NAMALWA (cell line): ENCODE measurements at regions not wholly inside any gene's neighbourhood (a gene's known extent, or its start where the extent isn't known, plus 50 kb on each side); places are given as distances from the start of the nearest gene placed in this dataset.

Experiments used
- DNase-seq: peaks from one replicate; pipeline ENCODE4 v3.0.0-alpha.2; 2015; ENCODE audit warnings: low spot score

DNA sequence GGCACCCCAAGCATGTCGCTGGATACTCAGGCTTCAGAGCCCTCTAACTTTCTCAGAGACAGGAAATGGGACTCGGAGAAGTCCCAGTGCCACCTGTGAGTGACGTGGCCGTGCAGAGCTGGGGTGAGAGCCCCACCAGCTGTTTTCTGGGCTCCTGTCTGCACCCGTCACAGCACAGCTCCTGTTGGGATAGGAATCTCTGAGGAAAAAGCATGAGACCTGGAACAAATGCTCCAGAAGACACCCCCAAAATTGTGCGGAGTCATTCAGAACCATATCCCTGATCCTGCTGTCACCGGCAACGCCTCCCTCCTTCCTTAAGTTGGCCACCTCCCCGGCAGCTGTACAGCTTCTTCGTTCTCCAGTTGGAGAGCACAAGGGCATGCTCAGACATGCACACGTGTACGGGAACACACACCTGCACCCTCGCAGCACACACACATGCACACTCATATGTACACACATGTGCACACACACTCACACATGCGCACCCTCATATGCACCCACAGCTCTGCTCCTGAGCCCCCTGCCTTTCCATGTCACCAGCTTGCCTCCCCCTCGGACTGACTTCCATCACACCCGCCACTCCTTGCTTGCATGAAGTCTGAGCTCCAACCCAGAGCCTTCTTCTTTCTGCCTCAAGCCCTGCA is 1430.0 kb downstream of the BRD1 start:
- DNase-seq = no peak

GRCh38 chr22:48396785-48397530 is 1430.7 kb downstream of the BRD1 start:
- no peak for DNase-seq

GRCh38 chr22:48396091-48396784 is 1431.4 kb downstream of the BRD1 start:
- DNase-seq = no peak

GRCh38 chr22:48395201-48395600 is 1432.5 kb downstream of the BRD1 start:
- DNase-seq = no peak

- DNase-seq = no peak
Observed at GRCh38 chr22:48394787-48395186, 1432.9 kb downstream of the BRD1 start.

GRCh38 chr22:48393885-48394284 is 1433.8 kb downstream of the BRD1 start:
- DNase-seq = no peak

DNA sequence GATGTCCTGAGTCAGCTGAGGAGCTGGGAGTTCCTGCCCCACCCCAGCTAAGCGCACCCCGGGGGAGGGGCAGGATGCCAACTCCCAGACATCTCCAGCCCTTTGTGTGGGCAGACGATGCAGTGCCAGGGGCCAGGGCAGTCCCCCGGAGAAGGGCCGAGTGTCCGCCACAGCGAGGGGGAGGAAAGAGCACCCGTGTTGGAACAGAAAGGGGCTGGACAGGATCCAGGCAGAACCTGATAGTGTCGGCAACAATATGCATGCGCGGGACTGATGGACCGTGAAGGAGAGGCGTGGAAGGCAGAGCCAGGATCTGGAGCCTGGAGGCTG is 1434.7 kb downstream of the BRD1 start:
- DNase-seq = no peak

- no peak for DNase-seq
Observed at GRCh38 chr22:48391820-48392219, 1435.9 kb downstream of the BRD1 start.

GRCh38 chr22:48391171-48391711 is 1436.4 kb downstream of the BRD1 start:
- DNase-seq = no peak

GRCh38 chr22:48389916-48390315 is 1437.8 kb downstream of the BRD1 start:
- no peak for DNase-seq

DNA sequence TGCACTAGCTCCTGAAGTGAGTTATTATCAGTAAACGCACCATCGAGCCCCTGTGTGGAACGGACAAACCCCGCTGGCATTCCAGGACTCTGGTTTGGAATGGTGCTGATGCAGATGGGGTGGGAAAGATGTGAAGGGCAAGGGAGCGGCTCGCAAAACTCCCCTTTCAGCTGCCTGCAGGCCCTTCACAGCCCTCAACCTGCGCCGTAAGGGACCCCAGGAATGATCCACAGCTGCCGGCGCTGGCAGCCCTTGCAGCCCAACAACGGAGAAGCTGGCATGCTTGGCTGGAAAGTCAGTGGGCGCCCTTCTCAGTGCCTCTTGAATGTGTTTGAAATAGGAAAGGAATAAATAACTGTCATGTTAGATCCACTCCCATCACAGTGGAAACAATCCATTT is 1445.5 kb downstream of the BRD1 start:
- no peak for DNase-seq

DNA sequence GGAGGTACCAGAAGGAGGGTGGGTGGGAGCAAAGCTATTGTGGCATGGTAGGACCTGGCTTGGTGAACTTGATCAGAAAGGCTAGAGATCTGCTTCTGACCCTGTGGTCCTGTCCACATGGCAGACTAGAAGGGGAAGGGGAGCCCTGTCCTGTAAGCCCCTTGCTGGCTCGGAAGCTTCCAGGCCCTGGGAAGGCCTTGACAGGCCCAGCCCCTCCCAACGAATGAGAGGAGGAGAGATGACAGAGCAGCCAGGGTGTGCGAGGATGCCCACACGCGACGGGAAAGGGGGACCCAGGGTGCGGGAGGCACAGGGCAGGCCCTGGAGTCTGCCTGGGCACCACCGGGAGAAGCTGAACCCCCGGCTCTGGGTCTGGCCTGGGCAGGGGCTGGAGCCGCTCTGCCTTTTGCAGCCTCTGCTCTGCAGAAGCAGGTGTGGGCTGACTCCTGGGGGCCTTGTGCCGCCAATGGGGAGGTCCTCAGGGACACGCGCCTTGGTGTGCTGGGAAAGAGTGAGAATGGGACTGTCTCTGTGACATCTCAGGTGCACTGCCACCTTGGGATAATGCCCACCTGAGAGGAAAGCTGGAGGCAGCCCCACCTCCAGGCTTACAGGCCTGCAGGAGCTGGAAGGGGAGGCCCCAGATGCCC is 1447.5 kb downstream of the BRD1 start:
- no peak for DNase-seq

DNA sequence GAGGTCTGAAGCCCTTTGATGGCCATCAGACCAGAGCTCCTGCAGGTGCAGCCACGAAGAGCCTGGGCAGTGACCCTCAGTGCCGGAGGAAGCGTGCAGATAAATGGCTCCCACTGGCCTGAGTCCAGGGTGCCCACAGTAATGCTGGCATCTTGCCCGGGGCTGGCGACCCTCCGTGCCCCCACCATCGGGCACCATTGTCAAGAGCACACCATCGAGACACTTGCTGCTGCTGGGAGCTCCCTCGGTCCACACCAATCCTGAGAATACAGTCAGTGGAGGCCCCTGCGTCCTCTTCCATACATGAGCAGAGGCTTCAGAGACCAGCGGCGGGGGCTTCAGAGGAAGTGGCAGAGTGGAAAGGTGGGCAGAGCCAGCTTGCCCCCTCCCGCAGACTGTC is 1448.3 kb downstream of the BRD1 start:
- DNase-seq = no peak

- DNase-seq = no peak
Observed at GRCh38 chr22:48378673-48379072, 1449.0 kb downstream of the BRD1 start.

GRCh38 chr22:48376936-48377712 is 1450.5 kb downstream of the BRD1 start:
- DNase-seq = no peak

DNA sequence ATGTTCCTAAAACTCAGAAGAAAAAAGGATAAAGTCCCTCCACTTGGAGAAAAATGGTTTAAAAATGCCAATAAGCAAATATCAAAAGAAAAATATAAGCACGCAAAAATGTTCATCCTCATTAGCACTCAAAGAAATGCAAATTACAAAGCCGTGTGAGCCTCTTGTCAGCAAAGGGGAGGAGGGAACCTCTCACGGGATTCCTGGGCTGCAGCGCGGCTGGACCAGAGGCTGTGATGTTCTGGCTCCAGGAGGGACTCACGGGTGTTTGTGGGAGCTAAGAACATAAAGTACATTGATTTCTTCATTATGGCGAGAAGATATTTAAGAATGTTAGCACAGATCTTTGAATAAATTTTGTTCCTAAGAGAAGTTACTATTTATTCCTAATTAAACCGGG is 1451.2 kb downstream of the BRD1 start:
- DNase-seq = no peak

DNA sequence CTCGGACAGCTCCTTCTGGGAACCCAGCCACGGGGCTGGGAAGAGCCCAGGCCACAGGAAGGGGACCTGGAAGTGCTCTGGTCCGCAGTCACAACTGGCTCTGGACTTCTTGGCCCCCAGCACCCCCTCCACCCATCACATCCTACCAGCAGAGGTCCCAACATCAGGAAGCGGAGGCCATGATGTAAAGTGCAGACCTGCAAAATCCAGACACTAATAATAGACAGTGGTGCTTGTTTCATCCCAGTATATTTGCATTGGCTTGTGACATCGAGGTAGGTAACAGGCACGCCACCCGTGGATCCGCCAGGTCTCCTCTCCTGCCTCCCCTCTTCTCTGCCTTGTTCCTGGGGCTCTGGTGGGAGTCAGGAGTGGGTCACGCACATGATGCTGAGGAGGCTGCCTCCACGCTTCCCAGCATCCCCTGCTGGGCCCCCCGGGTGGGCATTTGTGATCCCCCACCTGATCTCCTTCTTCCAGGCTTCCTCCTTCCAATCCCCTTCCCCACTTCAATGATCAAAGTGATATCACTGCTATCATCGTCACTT is 1454.0 kb downstream of the BRD1 start:
- DNase-seq = no peak

DNA sequence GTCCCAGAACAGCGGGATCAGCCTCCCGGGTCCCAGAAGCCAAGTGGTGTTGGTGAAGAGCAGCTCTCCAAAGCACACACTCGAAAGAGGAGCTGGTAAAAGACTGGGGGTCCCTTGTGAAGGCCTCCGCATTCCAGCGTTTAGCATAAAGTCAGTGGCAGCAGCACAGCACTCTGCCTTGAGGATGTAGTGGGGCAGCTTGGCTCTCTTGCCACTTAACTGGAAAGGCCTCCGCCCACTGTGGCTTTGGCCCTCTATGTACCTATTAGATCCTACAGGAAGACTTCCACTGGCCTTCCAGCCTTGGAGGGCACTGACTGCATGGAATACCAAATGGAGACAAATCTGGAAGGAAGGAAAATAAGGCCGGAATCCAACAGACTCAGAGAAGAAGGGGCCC is 1455.3 kb downstream of the BRD1 start:
- DNase-seq = no peak

DNA sequence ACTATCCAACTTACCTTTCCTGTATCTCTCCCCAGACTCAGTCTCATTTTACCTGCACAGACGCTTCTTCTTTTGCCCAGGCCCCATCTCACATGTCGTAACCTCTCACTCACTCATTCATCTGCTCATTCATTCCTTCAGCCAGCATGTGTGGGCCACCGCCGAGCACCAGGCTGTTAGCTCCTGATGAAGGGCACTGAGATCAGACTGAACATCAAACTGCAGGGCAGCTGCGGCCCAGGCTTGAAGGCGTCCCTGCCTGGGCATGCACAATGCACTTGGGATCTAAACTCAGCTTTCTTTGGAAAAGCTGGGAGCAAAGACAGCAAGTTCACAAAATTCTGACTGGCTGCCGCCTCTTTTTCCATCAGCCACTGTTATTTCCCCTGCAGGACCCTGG is 1456.3 kb downstream of the BRD1 start:
- DNase-seq = no peak

DNA sequence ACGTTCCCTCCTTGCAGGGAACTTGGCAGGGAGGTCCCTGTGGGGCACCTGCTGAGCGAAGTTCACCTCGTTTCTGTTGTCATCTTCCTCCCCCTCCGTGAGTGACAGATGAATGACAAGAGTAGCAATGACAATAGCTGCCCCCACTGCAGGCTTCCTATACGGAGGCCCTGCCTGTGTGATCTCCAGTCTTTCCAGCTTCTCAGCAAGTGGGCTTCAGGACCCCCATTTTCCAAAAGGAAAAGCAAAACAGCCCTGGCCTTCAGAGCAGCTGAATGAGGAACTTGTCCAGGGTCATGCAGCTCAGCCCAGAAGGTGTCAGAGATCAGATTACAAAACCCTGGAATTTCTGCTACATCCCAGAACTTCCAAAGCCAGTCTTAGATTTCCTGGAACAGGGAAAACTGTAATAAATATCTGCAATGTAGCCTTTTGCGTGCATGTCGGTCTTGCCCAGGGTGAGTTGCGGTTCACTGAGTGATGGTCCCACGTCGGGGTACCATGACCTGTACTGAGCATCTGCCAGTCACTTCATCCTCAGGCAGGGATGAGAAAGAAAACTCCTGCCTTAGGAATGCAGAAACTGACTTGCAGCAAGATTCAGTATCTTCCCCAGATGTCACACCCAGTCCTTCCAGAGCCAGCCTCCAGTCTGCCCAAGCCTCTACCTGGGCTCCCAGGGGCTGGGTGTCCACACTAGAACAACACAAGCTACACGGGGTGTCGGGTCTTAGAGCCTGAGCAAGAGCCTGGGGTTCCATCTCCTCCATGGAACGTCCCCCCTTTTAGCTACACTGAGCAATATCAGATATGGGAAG is 1457.0 kb downstream of the BRD1 start:
- DNase-seq = no peak
